GM23338 (cell line): ENCODE measurements at regions not wholly inside any gene's neighbourhood (a gene's known extent, or its start where the extent isn't known, plus 50 kb on each side); places are given as distances from the start of the nearest gene placed in this dataset.

Source experiments
- ATAC-seq: fragments of 200-7000 bp; cut with Tn5 transposase; 3 replicates; pipeline ENCODE4 v1.9.1; 2020
- DNase-seq: peaks from one replicate; pipeline ENCODE4 v3.0.0-alpha.2; 2015; ENCODE audit warnings: low spot score
- H2AFZ ChIP-seq: fragments of 200-600 bp; sonication (generic); 2 replicates; pipeline ENCODE4 v1.8.0; 2016; ENCODE audit warnings: antibody characterized with exemption, mild to moderate bottlenecking, moderate library complexity
- H3F3A ChIP-seq: fragments of 200-600 bp; sonication (generic); replicated peaks from 2 replicates; pipeline ENCODE4 v1.8.0; 2017; ENCODE audit warnings: antibody characterized with exemption, mixed run types, low read depth
- H3K27ac ChIP-seq: fragments of 200-600 bp; sonication (generic); 2 replicates; pipeline ENCODE4 v1.6.1; 2016; ENCODE audit warnings: low read depth
- H3K27me3 ChIP-seq: fragments of 200-600 bp; sonication (generic); 2 replicates; pipeline ENCODE4 v1.8.0; 2016; ENCODE audit warnings: mild to moderate bottlenecking, mixed run types, moderate library complexity; ENCODE audit not compliant: insufficient read depth
- H3K36me3 ChIP-seq: fragments of 200-600 bp; sonication (generic); 2 replicates; pipeline ENCODE4 v1.8.0; 2016; ENCODE audit warnings: mild to moderate bottlenecking; ENCODE audit not compliant: insufficient read depth
- H3K4me1 ChIP-seq: fragments of 200-600 bp; sonication (generic); 2 replicates; pipeline ENCODE4 v1.8.0; 2016; ENCODE audit warnings: mild to moderate bottlenecking, moderate library complexity; ENCODE audit not compliant: insufficient read depth
- H3K4me2 ChIP-seq: fragments of 200-600 bp; sonication (generic); 2 replicates; pipeline ENCODE4 v1.7.1; 2017; ENCODE audit warnings: mixed run types
- H3K4me3 ChIP-seq: fragments of 200-600 bp; sonication (generic); 2 replicates; pipeline ENCODE4 v1.6.1; 2016; ENCODE audit warnings: mixed run types
- H3K79me2 ChIP-seq: fragments of 200-600 bp; sonication (generic); replicated peaks from 2 replicates; pipeline ENCODE4 v1.8.0; 2017; ENCODE audit warnings: mild to moderate bottlenecking; ENCODE audit not compliant: insufficient read depth
- H3K9me2 ChIP-seq: fragments of 200-600 bp; sonication (generic); 2 replicates; pipeline ENCODE4 v1.8.0; 2017; ENCODE audit not compliant: insufficient read depth
- H4K20me1 ChIP-seq: fragments of 200-600 bp; sonication (generic); replicated peaks from 2 replicates; pipeline ENCODE4 v1.8.0; 2017; ENCODE audit warnings: mild to moderate bottlenecking; ENCODE audit not compliant: insufficient read depth
- H3K27ac Mint-ChIP-seq: 2 replicates; pipeline ENCODE4 v1.8.0; 2020; ENCODE audit warnings: inconsistent platforms, mild to moderate bottlenecking, moderate library complexity, mixed read lengths
- H3K27me3 Mint-ChIP-seq: 3 replicates; pipeline ENCODE4 v1.8.0; 2022; ENCODE audit warnings: low read depth, mild to moderate bottlenecking, moderate library complexity, mixed read lengths, inconsistent platforms; ENCODE audit not compliant: insufficient read depth, poor library complexity
- H3K36me3 Mint-ChIP-seq: 3 replicates; pipeline ENCODE4 v1.8.0; 2021; ENCODE audit warnings: low read depth, mild to moderate bottlenecking, inconsistent platforms, moderate library complexity, mixed read lengths
- H3K4me1 Mint-ChIP-seq: 3 replicates; pipeline ENCODE4 v1.8.0; 2020; ENCODE audit warnings: mild to moderate bottlenecking, inconsistent platforms, mixed read lengths
- H3K4me3 Mint-ChIP-seq: 3 replicates; pipeline ENCODE4 v1.8.0; 2021; ENCODE audit warnings: moderate library complexity, mild to moderate bottlenecking, inconsistent platforms, mixed read lengths
- H3K9me3 Mint-ChIP-seq: 3 replicates; pipeline ENCODE4 v1.8.0; 2020; ENCODE audit warnings: moderate library complexity, mild to moderate bottlenecking, inconsistent platforms, mixed read lengths
- CREB1 ChIP-seq: fragments of 250-450 bp; sonication (Bioruptor Pico); IDR thresholded peaks from 2 replicates; pipeline ENCODE4 v1.5.0; 2020; ENCODE audit warnings: low read depth, mild to moderate bottlenecking, moderate library complexity
- CTCF ChIP-seq, 2 experiments: fragments of 200-600 bp in 1 of 2; sonication (generic) in 1 of 2; conservative IDR thresholded peaks; 2 replicates each; pipeline versions ENCODE4 v1.5.1 to v1.6.1; 2016 to 2017; ENCODE audit warnings: antibody characterized with exemption in 2 of 2, low read depth in 2 of 2, mild to moderate bottlenecking in 2 of 2, moderate library complexity in 1 of 2
- ETS1 ChIP-seq: IDR thresholded peaks from 2 replicates; pipeline ENCODE4 v1.6.1; 2016; ENCODE audit warnings: antibody characterized with exemption
- EZH2 ChIP-seq: fragments of 200-600 bp; sonication (generic); IDR thresholded peaks from one replicate; pipeline ENCODE4 v1.8.0; 2017; ENCODE audit warnings: antibody characterized with exemption, mild to moderate bottlenecking, low read depth; ENCODE audit not compliant: unreplicated experiment
- EZH2phosphoT487 ChIP-seq: fragments of 200-600 bp; sonication (generic); IDR thresholded peaks from one replicate; pipeline ENCODE4 v1.8.1; 2018; ENCODE audit warnings: antibody characterized with exemption; ENCODE audit not compliant: unreplicated experiment
- JUNB ChIP-seq: IDR thresholded peaks from one replicate; pipeline ENCODE4 v1.6.1; 2016; ENCODE audit warnings: antibody characterized with exemption; ENCODE audit not compliant: unreplicated experiment
- NANOG ChIP-seq: IDR thresholded peaks from 2 replicates; pipeline ENCODE4 v1.6.1; 2016; ENCODE audit warnings: antibody characterized with exemption, borderline replicate concordance
- POLR2AphosphoS5 ChIP-seq: IDR thresholded peaks from 2 replicates; pipeline ENCODE4 v1.6.1; 2016; ENCODE audit warnings: antibody characterized with exemption, low read depth
- REST ChIP-seq: IDR thresholded peaks from one replicate; pipeline ENCODE4 v1.6.1; 2018; ENCODE audit warnings: antibody characterized with exemption; ENCODE audit not compliant: unreplicated experiment
- STAT1 ChIP-seq: IDR thresholded peaks from one replicate; pipeline ENCODE4 v1.6.1; 2016; ENCODE audit warnings: antibody characterized with exemption; ENCODE audit not compliant: unreplicated experiment
- ZNF114 ChIP-seq: fragments of 250-450 bp; sonication (Bioruptor Pico); IDR thresholded peaks from 2 replicates; pipeline ENCODE4 v1.5.0; 2020; ENCODE audit warnings: mild to moderate bottlenecking, moderate library complexity
- ZNF331 ChIP-seq: fragments of 250-450 bp; sonication (Bioruptor Pico); IDR thresholded peaks from 2 replicates; pipeline ENCODE4 v1.5.0; 2020; ENCODE audit warnings: low read depth, mild to moderate bottlenecking, moderate library complexity
- ZNF462 ChIP-seq: fragments of 250-450 bp; sonication (Bioruptor Pico); IDR thresholded peaks from 2 replicates; pipeline ENCODE4 v1.5.0; 2020; ENCODE audit warnings: mild to moderate bottlenecking, moderate library complexity

GRCh38 chr6:82118150-82118562 lies 129.4 kb downstream of the IBTK start:
- H4K20me1 ChIP-seq: no peaks in the 10 kb centered on the region; the same call in 1 of the 2 replicates
- Mint-ChIP-seq H3K27me3 (peaks cover 1% of the 10 kb centered on the region), H3K27ac (no peak overlapping the region), H3K4me3 (no peak overlapping the region), H3K9me3 (no peaks in the 10 kb centered on the region), H3K4me1 (no peaks in the 10 kb centered on the region), H3K36me3 (no peaks in the 10 kb centered on the region)
- no peak for DNase-seq
- H3K27me3 ChIP-seq: no peaks in the 10 kb centered on the region
- no peaks in the 10 kb centered on the region for H3K9me2 ChIP-seq
- H3K4me3 ChIP-seq: no peak overlapping the region
- no peak for ATAC-seq
- H3K36me3 ChIP-seq: no peaks in the 10 kb centered on the region
- H3F3A ChIP-seq: no peaks in the 10 kb centered on the region
- no peaks in the 10 kb centered on the region for H3K4me1 ChIP-seq
- TF ChIP-seq CREB1 (no peak), POLR2AphosphoS5 (no peak), ZNF462 (CRISPR knock-in tag) (no peak), EZH2phosphoT487 (no peak), NANOG (no peak), EZH2 (no peak), STAT1 (no peak), JUNB (no peak), ZNF331 (CRISPR knock-in tag) (no peak), ZNF114 (CRISPR knock-in tag) (no peak), ETS1 (no peak), REST (no peak), CTCF (conservative IDR thresholded peaks at IDR 0.05; ENCODE audit: low read depth in 2 of 2) (no peak)
- 0 out of 2 replicates have a peak overlapping the region, but pooled peaks have one; percentile 56 for H2AFZ ChIP-seq
- no peaks in the 10 kb centered on the region for H3K79me2 ChIP-seq
- H3K4me2 ChIP-seq: no peak overlapping the region
- H3K27ac ChIP-seq: no peak overlapping the region
